H1 (cell line): ENCODE measurements at regions not wholly inside any gene's neighbourhood (a gene's known extent, or its start where the extent isn't known, plus 50 kb on each side); places are given as distances from the start of the nearest gene placed in this dataset.

Experiments
- EZH2 ChIP-seq: fragments of 200-600 bp; sonication (generic); IDR thresholded peaks from 2 replicates; pipeline ENCODE4 v1.7.1; 2012; ENCODE audit warnings: low read depth, mild to moderate bottlenecking, moderate library complexity, low read length, inconsistent platforms; ENCODE audit not compliant: severe bottlenecking
- GABPA ChIP-seq: IDR thresholded peaks from 2 replicates; pipeline ENCODE4 v1.6.1; 2011; ENCODE audit warnings: mild to moderate bottlenecking, low read length, moderate library complexity, borderline replicate concordance; ENCODE audit not compliant: insufficient read depth
- PHF8 ChIP-seq: fragments of 200-600 bp; sonication (generic); conservative IDR thresholded peaks from 2 replicates; pipeline ENCODE4 v1.7.1; 2012; ENCODE audit warnings: low read depth, mild to moderate bottlenecking, inconsistent platforms, low read length, moderate library complexity
- POLR2A ChIP-seq, 2 experiments: IDR thresholded peaks; 1 replicate in 1 of 2; 2 replicates in 1 of 2; pipeline ENCODE4 v1.6.1; 2011; ENCODE audit warnings: low read depth in 2 of 2, low read length in 2 of 2, mild to moderate bottlenecking in 2 of 2; ENCODE audit errors: control extremely low read depth in 1 of 2
- POLR2AphosphoS5 ChIP-seq: IDR thresholded peaks from 2 replicates; pipeline ENCODE4 v1.6.1; 2011; ENCODE audit warnings: low read depth, low read length
- TAF1 ChIP-seq: IDR thresholded peaks from 2 replicates; pipeline ENCODE4 v1.6.1; 2011; ENCODE audit warnings: mild to moderate bottlenecking, low read depth, low read length
- YY1 ChIP-seq: IDR thresholded peaks from 2 replicates; pipeline ENCODE4 v1.6.1; 2011; ENCODE audit warnings: low read depth, mild to moderate bottlenecking, low read length
- TF ChIP-seq, protein P1 (sequence below), 3 experiments: IDR thresholded peaks; 1 replicate in 2 of 3; 2 replicates in 1 of 3; pipeline versions ENCODE4 v1.5.1 to v1.6.1; 2011; ENCODE audit warnings: low read length in 3 of 3, mild to moderate bottlenecking in 3 of 3, inconsistent platforms in 2 of 3, low read depth in 1 of 3, moderate library complexity in 1 of 3; ENCODE audit not compliant: insufficient read depth in 1 of 3; ENCODE audit errors: control extremely low read depth in 1 of 3

DNA sequence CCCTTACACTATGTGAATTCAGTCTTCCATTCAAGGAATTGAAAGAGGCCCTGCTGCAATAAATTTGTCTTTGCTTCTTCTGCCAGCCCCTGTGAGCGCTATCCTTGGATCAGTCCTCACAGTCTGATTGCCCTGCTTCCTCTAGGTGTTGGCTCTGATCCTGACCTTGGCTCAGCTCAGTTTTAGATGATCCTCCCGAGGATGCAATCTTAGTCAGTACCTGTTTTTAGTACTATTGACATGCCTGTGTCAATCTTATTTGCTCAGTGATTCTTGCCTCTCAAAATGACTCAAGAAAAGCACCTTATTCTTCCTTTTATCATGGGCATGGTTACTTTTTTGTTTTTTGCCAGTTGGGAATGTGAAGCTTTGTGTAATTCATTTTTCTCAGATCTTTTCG lies 101.4 kb upstream of the KCNK1 start:
- TF ChIP-seq, protein P1, sequence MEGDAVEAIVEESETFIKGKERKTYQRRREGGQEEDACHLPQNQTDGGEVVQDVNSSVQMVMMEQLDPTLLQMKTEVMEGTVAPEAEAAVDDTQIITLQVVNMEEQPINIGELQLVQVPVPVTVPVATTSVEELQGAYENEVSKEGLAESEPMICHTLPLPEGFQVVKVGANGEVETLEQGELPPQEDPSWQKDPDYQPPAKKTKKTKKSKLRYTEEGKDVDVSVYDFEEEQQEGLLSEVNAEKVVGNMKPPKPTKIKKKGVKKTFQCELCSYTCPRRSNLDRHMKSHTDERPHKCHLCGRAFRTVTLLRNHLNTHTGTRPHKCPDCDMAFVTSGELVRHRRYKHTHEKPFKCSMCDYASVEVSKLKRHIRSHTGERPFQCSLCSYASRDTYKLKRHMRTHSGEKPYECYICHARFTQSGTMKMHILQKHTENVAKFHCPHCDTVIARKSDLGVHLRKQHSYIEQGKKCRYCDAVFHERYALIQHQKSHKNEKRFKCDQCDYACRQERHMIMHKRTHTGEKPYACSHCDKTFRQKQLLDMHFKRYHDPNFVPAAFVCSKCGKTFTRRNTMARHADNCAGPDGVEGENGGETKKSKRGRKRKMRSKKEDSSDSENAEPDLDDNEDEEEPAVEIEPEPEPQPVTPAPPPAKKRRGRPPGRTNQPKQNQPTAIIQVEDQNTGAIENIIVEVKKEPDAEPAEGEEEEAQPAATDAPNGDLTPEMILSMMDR (IDR thresholded peaks at IDR 0.05; ENCODE audit: control extremely low read depth in 1 of 3, insufficient read depth in 1 of 3, low read depth in 1 of 3, low read length in 3 of 3) = no peak
- TF ChIP-seq TAF1 = no peak
- TF ChIP-seq GABPA = no peak
- no peak for TF ChIP-seq YY1
- TF ChIP-seq POLR2AphosphoS5 = no peak
- no peak for TF ChIP-seq EZH2
- TF ChIP-seq PHF8 = no peak
- TF ChIP-seq POLR2A (IDR thresholded peaks at IDR 0.05; ENCODE audit: control extremely low read depth in 1 of 2, low read depth in 2 of 2, low read length in 2 of 2) = no peak
